ENCODE measurements at regions not wholly inside any gene's neighbourhood (a gene's known extent, or its start where the extent isn't known, plus 50 kb on each side); places are given as distances from the start of the nearest gene placed in this dataset.

- TF ChIP-seq ZNF318 (IDR thresholded peaks at IDR 0.05; ENCODE audit: borderline replicate concordance in 1 of 2, low read depth in 1 of 2), result no peak
- no peak for TF ChIP-seq BRCA1 (IDR thresholded peaks at IDR 0.05)
- no peak for TF ChIP-seq BRCA1 (CRISPR knock-in tag; IDR thresholded peaks at IDR 0.05)
- no peak for TF ChIP-seq ESRRB (CRISPR knock-in tag; IDR thresholded peaks at IDR 0.05; ENCODE audit: borderline replicate concordance)
- TF ChIP-seq U2AF2 (optimal IDR thresholded peaks at IDR 0.05; ENCODE audit: low read depth, low read length), result no peak
- TF ChIP-seq PRDM10 (IDR thresholded peaks at IDR 0.05; ENCODE audit: partially characterized antibody), result no peak
These were observed 279.3 kb downstream of the SKAP2 start (continued) for GRCh38 chr7:26584987-26585665.

Data from K562 (cell line).